A549 (cell line): ENCODE measurements at regions not wholly inside any gene's neighbourhood (a gene's known extent, or its start where the extent isn't known, plus 50 kb on each side); places are given as distances from the start of the nearest gene placed in this dataset.

Experiments used
- ATAC-seq, 2 experiments: fragments of 200-7000 bp in 1 of 2; fragments of >200 bp in 1 of 2; cut with Nextera tagmentation in 1 of 2; cut with Tn5 transposase in 1 of 2; 3 replicates each; pipeline versions ENCODE4 v1.8.0 to v1.9.1; 2018 to 2020; ENCODE audit warnings: mild to moderate bottlenecking in 1 of 2, moderate library complexity in 1 of 2
- CTCF ChIA-PET: fragments of 300-600 bp; sonication (Branson Sonifier 250); formaldehyde crosslinking; extraction: SDS; loops from one replicate; lab custom pipeline; 2021; ENCODE audit warnings: antibody characterized with exemption, inconsistent platforms; lab: Yijun Ruan, JAX
- POLR2A ChIA-PET: fragments of 350-600 bp; formaldehyde crosslinking; extraction: SDS; loops from one replicate; lab custom pipeline; 2021; ENCODE audit warnings: antibody characterized with exemption, inconsistent platforms; lab: Yijun Ruan, JAX
- DNase-seq, 2 experiments: peaks; one replicate each; pipeline versions ENCODE4 v3.0.0 to v3.0.0-alpha.2; 2011 to 2016; ENCODE audit warnings: low read depth in 1 of 2, low spot score in 1 of 2
- FAIRE-seq: peaks from 2 replicates; lab custom pipeline; 2011; peaks lifted over from hg19 to GRCh38; lab: Jason Lieb, UNC
- H3K27ac ChIP-seq, 2 experiments: fragments of >200 bp; sonication (Bioruptor Twin); formaldehyde crosslinking; 3 replicates each; pipeline ENCODE4 v1.5.1; 2016 to 2017
- H3K4me1 ChIP-seq: fragments of >200 bp; sonication (Bioruptor Twin); formaldehyde crosslinking; 3 replicates; pipeline ENCODE4 v1.6.1; 2016
- H3K4me2 ChIP-seq: fragments of >200 bp; sonication (Bioruptor Twin); formaldehyde crosslinking; 3 replicates; pipeline ENCODE4 v1.6.1; 2016
- H3K4me3 ChIP-seq: fragments of >200 bp; sonication (Bioruptor Twin); formaldehyde crosslinking; 3 replicates; pipeline ENCODE4 v1.5.1; 2016
- H3K9me3 ChIP-seq: fragments of >200 bp; sonication (Bioruptor Twin); formaldehyde crosslinking; 3 replicates; pipeline ENCODE4 v1.6.1; 2016
- BCL3 ChIP-seq: fragments of >200 bp; sonication (Bioruptor Twin); formaldehyde crosslinking; IDR thresholded peaks from 3 replicates; pipeline ENCODE4 v1.6.1; 2016
- BHLHE40 ChIP-seq: IDR thresholded peaks from 2 replicates; pipeline ENCODE4 v1.6.1; 2012; ENCODE audit warnings: low read depth, low read length, inconsistent platforms
- CBX2 ChIP-seq: fragments of 200-600 bp; sonication (generic); IDR thresholded peaks from 2 replicates; pipeline ENCODE4 v1.6.1; 2016; ENCODE audit warnings: low read depth, mild to moderate bottlenecking, borderline replicate concordance
- CEBPB ChIP-seq, 2 experiments: fragments of >200 bp in 1 of 2; sonication (Bioruptor Twin) in 1 of 2; formaldehyde crosslinking in 1 of 2; IDR thresholded peaks; 2 replicates each; pipeline ENCODE4 v1.6.1; 2012 to 2016
- ESRRA ChIP-seq: fragments of 150-350 bp; IDR thresholded peaks from 2 replicates; pipeline ENCODE4 v1.6.1; 2014; ENCODE audit warnings: mild to moderate bottlenecking, low read length, borderline replicate concordance
- FOSB ChIP-seq: fragments of 250-450 bp; sonication (Bioruptor Pico); IDR thresholded peaks from 2 replicates; pipeline ENCODE4 v1.5.0; 2020; ENCODE audit warnings: mild to moderate bottlenecking, moderate library complexity
- FOSL2 ChIP-seq, 2 experiments: fragments of 450-650 bp in 1 of 2; fragments of >200 bp in 1 of 2; sonication (Bioruptor Twin) in 1 of 2; formaldehyde crosslinking; IDR thresholded peaks; 2 replicates each; pipeline versions ENCODE4 v1.5.0 to v1.6.1; 2016 to 2020; ENCODE audit warnings: mild to moderate bottlenecking in 1 of 2, moderate library complexity in 1 of 2
- HOXB13 ChIP-seq: fragments of 250-450 bp; sonication (Bioruptor Pico); IDR thresholded peaks from 2 replicates; pipeline ENCODE4 v1.5.0; 2020; ENCODE audit warnings: low read depth, mild to moderate bottlenecking, moderate library complexity
- JUN ChIP-seq, 2 experiments: fragments of >200 bp; sonication (Bioruptor Twin); formaldehyde crosslinking; IDR thresholded peaks; 2 replicates in 1 of 2; 3 replicates in 1 of 2; pipeline ENCODE4 v1.6.1; 2016 to 2017
- NPAS2 ChIP-seq: fragments of 250-450 bp; sonication (Bioruptor Pico); IDR thresholded peaks from 2 replicates; pipeline ENCODE4 v1.8.0; 2022; ENCODE audit warnings: mild to moderate bottlenecking, moderate library complexity, borderline replicate concordance
- PHF8 ChIP-seq: fragments of 200-600 bp; sonication (generic); IDR thresholded peaks from 2 replicates; pipeline ENCODE4 v1.6.1; 2016; ENCODE audit warnings: low read depth, mild to moderate bottlenecking, antibody characterized with exemption, moderate library complexity, borderline replicate concordance
- RCOR1 ChIP-seq: fragments of 150-350 bp; IDR thresholded peaks from 2 replicates; pipeline ENCODE4 v1.6.1; 2014; ENCODE audit warnings: antibody characterized with exemption, low read length, low read depth
- RFX5 ChIP-seq: fragments of 450-650 bp; IDR thresholded peaks from 2 replicates; pipeline ENCODE4 v1.7.1; 2014; ENCODE audit warnings: antibody characterized with exemption, mild to moderate bottlenecking, moderate library complexity
- SREBF2 ChIP-seq: fragments of 450-650 bp; IDR thresholded peaks from 2 replicates; pipeline ENCODE4 v1.6.1; 2014; ENCODE audit warnings: mild to moderate bottlenecking, moderate library complexity
- ZFP36 ChIP-seq: fragments of 450-650 bp; IDR thresholded peaks from 2 replicates; pipeline ENCODE4 v1.6.1; 2014; ENCODE audit warnings: borderline replicate concordance; ENCODE audit not compliant: partially characterized antibody
- ZSCAN20 ChIP-seq: fragments of 250-450 bp; sonication (Bioruptor Pico); IDR thresholded peaks from 2 replicates; pipeline ENCODE4 v1.8.0; 2022; ENCODE audit warnings: mild to moderate bottlenecking, moderate library complexity
- WGBS: methylation state at CpG from one replicate; pipeline ENCODE4 v1.1.6; 2017; ENCODE audit errors: missing lambda C conversion rate; 5-methylcytosine and 5-hydroxymethylcytosine counted together
- TF ChIP-seq, protein P1 (sequence below): fragments of >200 bp; sonication (Bioruptor Twin); formaldehyde crosslinking; IDR thresholded peaks from 3 replicates; pipeline ENCODE4 v1.5.1; 2016
- TF ChIP-seq, protein P2 (sequence below): fragments of 250-450 bp; sonication (Bioruptor Pico); IDR thresholded peaks from 2 replicates; pipeline ENCODE4 v1.5.0; 2021; ENCODE audit warnings: mild to moderate bottlenecking, moderate library complexity, borderline replicate concordance
- TF ChIP-seq, protein P3 (sequence below): fragments of 250-450 bp; sonication (Bioruptor Pico); IDR thresholded peaks from 2 replicates; pipeline ENCODE4 v1.5.0; 2020; ENCODE audit warnings: low read depth, mild to moderate bottlenecking, moderate library complexity
- TF ChIP-seq, protein P4 (sequence below): IDR thresholded peaks from 2 replicates; pipeline ENCODE4 v1.6.1; 2012

DNA sequence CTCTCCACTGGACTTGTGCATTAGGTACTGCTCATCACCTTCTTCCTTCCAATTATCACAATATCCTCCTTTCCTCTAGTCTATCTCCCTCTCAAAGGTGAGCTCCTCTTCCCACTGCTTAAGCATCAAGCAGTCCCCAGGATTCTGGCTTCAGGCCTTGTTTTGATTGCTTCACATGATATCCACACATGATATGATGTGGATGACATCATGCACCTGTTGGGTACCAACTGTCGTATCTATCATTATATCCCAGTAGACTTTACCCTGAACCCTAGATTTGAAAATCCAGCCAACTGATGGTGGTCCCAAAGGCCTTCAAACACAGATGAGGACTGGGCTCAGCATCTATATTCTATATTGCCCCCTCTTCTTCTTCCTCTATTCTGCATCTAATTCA is 104.9 kb downstream of the MFSD1 start:
- TF ChIP-seq RCOR1 (no peak), BHLHE40 (no peak)
- no peak overlapping the region for H3K4me2 ChIP-seq
- ATAC-seq = no peak
- no peaks in the 10 kb centered on the region for H3K4me1 ChIP-seq
- DNase-seq = no peak
- H3K27ac ChIP-seq = no peak overlapping the region
- ChIA-PET CTCF (no interaction called here), POLR2A (no interaction called here)
- no peaks in the 10 kb centered on the region for H3K9me3 ChIP-seq
- H3K4me3 ChIP-seq = no peak overlapping the region
- 39% methylated on average over 1 of the region's 1 CpG for WGBS
- FAIRE-seq = no peak

DNA sequence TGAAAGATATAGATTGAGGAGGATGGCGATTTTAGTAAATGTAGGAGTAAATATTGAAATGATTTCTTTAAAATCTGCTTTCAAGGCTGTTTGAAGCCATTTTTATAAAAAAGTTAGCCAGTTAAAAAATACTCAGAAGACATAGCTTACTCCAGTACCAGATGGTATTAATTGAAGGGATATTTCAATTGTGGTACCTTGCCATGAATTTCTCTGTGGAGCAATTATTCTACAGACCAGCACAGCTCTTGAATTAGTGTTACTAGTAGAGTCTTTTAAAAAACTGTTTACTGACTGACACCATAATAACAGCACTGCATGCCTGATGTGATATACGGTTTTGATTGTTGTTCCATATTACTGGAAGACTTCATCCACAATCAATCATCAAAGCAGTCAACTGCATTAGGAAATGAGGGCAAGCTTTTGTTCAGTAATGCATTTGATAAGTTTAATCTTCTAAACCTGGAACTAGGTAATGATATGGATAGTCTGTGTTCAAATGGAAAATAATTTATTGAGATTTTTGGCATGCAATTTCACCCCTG is 106.4 kb downstream of the MFSD1 start:
- Histone ChIP-seq H3K27ac (no peak overlapping the region), H3K4me1 (no peaks in the 10 kb centered on the region), H3K4me3 (no peak overlapping the region), H3K9me3 (no peaks in the 10 kb centered on the region), H3K4me2 (no peak overlapping the region)
- no peak for ATAC-seq
- ChIA-PET POLR2A (no interaction called here), CTCF (interaction anchor here (1.6 kb wide), 1 partner anchor 10 kb away, joined by 6 read pairs; no protein-coding TSS in a partner anchor)
- TF ChIP-seq FOSB (no peak), RCOR1 (no peak), NPAS2 (CRISPR knock-in tag) (no peak), SREBF2 (no peak), RFX5 (no peak), ZFP36 (no peak), CEBPB (IDR thresholded peaks at IDR 0.05) (no peak)
- TF ChIP-seq, protein P1, sequence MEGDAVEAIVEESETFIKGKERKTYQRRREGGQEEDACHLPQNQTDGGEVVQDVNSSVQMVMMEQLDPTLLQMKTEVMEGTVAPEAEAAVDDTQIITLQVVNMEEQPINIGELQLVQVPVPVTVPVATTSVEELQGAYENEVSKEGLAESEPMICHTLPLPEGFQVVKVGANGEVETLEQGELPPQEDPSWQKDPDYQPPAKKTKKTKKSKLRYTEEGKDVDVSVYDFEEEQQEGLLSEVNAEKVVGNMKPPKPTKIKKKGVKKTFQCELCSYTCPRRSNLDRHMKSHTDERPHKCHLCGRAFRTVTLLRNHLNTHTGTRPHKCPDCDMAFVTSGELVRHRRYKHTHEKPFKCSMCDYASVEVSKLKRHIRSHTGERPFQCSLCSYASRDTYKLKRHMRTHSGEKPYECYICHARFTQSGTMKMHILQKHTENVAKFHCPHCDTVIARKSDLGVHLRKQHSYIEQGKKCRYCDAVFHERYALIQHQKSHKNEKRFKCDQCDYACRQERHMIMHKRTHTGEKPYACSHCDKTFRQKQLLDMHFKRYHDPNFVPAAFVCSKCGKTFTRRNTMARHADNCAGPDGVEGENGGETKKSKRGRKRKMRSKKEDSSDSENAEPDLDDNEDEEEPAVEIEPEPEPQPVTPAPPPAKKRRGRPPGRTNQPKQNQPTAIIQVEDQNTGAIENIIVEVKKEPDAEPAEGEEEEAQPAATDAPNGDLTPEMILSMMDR = no peak
- TF ChIP-seq, protein P2, sequence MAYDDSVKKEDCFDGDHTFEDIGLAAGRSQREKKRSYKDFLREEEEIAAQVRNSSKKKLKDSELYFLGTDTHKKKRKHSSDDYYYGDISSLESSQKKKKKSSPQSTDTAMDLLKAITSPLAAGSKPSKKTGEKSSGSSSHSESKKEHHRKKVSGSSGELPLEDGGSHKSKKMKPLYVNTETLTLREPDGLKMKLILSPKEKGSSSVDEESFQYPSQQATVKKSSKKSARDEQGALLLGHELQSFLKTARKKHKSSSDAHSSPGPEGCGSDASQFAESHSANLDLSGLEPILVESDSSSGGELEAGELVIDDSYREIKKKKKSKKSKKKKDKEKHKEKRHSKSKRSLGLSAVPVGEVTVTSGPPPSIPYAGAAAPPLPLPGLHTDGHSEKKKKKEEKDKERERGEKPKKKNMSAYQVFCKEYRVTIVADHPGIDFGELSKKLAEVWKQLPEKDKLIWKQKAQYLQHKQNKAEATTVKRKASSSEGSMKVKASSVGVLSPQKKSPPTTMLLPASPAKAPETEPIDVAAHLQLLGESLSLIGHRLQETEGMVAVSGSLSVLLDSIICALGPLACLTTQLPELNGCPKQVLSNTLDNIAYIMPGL (CRISPR knock-in tag) = no peak
- WGBS = 19% methylated on average over 2 of the region's 2 CpGs
- DNase-seq = no peak
- FAIRE-seq = no peak

- no peak for FAIRE-seq
These were observed 108.0 kb downstream of the MFSD1 start for GRCh38 chr3:158909870-158910269.

More at GRCh38 chr3:158909870-158910269, 108.0 kb downstream of the MFSD1 start:
- no peaks in the 10 kb centered on the region for H3K4me1 ChIP-seq
- CTCF ChIA-PET = interaction anchor here (1.0 kb wide), 1 partner anchor 343 kb away, joined by 3 read pairs; no protein-coding TSS in a partner anchor
- ATAC-seq = no peak
- TF ChIP-seq, protein P3, sequence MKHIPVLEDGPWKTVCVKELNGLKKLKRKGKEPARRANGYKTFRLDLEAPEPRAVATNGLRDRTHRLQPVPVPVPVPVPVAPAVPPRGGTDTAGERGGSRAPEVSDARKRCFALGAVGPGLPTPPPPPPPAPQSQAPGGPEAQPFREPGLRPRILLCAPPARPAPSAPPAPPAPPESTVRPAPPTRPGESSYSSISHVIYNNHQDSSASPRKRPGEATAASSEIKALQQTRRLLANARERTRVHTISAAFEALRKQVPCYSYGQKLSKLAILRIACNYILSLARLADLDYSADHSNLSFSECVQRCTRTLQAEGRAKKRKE (CRISPR knock-in tag) = no peak
- TF ChIP-seq JUN (IDR thresholded peaks at IDR 0.05) = no peak
- no peak for TF ChIP-seq RFX5
- TF ChIP-seq CBX2 = no peak
- TF ChIP-seq, protein P4, sequence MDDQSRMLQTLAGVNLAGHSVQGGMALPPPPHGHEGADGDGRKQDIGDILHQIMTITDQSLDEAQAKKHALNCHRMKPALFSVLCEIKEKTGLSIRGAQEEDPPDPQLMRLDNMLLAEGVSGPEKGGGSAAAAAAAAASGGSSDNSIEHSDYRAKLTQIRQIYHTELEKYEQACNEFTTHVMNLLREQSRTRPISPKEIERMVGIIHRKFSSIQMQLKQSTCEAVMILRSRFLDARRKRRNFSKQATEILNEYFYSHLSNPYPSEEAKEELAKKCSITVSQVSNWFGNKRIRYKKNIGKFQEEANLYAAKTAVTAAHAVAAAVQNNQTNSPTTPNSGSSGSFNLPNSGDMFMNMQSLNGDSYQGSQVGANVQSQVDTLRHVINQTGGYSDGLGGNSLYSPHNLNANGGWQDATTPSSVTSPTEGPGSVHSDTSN = no peak
- TF ChIP-seq BCL3 = no peak
- TF ChIP-seq FOSL2 (IDR thresholded peaks at IDR 0.05) = no peak
- TF ChIP-seq FOSL2 (CRISPR knock-in tag; IDR thresholded peaks at IDR 0.05) = no peak
- no peak for TF ChIP-seq PHF8
- no peak for TF ChIP-seq ESRRA
- no peak for TF ChIP-seq RCOR1
- TF ChIP-seq ZSCAN20 = no peak
- TF ChIP-seq HOXB13 (CRISPR knock-in tag) = no peak
- TF ChIP-seq, all 56 proteins: peak for 0
- 31% methylated on average over 2 of the region's 2 CpGs for WGBS
- POLR2A ChIA-PET = no interaction called here
- Histone ChIP-seq H3K4me3 (no peak overlapping the region), H3K4me2 (no peak overlapping the region), H3K9me3 (no peaks in the 10 kb centered on the region), H3K27ac (no peak overlapping the region)
- no peak for DNase-seq
